ENCODE measurements at regions not wholly inside any gene's neighbourhood (a gene's known extent, or its start where the extent isn't known, plus 50 kb on each side); places are given as distances from the start of the nearest gene placed in this dataset.

GRCh38 chr12:93318720-93319522, 58.8 kb upstream of the NUDT4 start:
- Histone ChIP-seq H3K79me2 (ENCODE audit: control insufficient read depth, low read length) (no peaks in the 10 kb centered on the region), H3K36me3 (ENCODE audit: control insufficient read depth, low read length) (no peaks in the 10 kb centered on the region), H3K9me2 (replicated peaks; ENCODE audit: control insufficient read depth, low read length) (no peaks in the 10 kb centered on the region), H3F3A (ENCODE audit: control insufficient read depth, insufficient read depth) (no peaks in the 10 kb centered on the region), H3K27me3 (ENCODE audit: control insufficient read depth, low read length) (0 out of 2 replicates have a peak, but pooled peaks cover 2% of the 10 kb centered on the region), H4K20me1 (ENCODE audit: control insufficient read depth, insufficient read depth, low read depth, low read length) (no peaks in the 10 kb centered on the region), H3K9me3 (ENCODE audit: control insufficient read depth, insufficient read depth, low read length) (no peaks in the 10 kb centered on the region), H3K4me2 (ENCODE audit: low read length) (no peak overlapping the region), H3K4me3 (ENCODE audit: low read length) (no peak overlapping the region), H3K27ac (ENCODE audit: low read depth, low read length) (no peak overlapping the region), H3K4me1 (ENCODE audit: control insufficient read depth, low read length) (no peaks in the 10 kb centered on the region)
- TF ChIP-seq CTCF (IDR thresholded peaks at IDR 0.05; ENCODE audit: low read depth, low read length, poor library complexity, severe bottlenecking), result no peak
- TF ChIP-seq EZH2phosphoT487 (IDR thresholded peaks at IDR 0.05; ENCODE audit: borderline replicate concordance, low read length), result no peak

- no peak overlapping the region for H3K4me3 ChIP-seq (ENCODE audit: low read length)
- no peaks in the 10 kb centered on the region for H3K9me2 ChIP-seq (replicated peaks; ENCODE audit: control insufficient read depth, low read length)
- no peaks in the 10 kb centered on the region for H4K20me1 ChIP-seq (ENCODE audit: control insufficient read depth, insufficient read depth, low read depth, low read length)
- no peak overlapping the region for H3K4me2 ChIP-seq (ENCODE audit: low read length)
- no peak for TF ChIP-seq CTCF (IDR thresholded peaks at IDR 0.05; ENCODE audit: low read depth, low read length, poor library complexity, severe bottlenecking)
- no peak for TF ChIP-seq EZH2phosphoT487 (IDR thresholded peaks at IDR 0.05; ENCODE audit: borderline replicate concordance, low read length)
- no peaks in the 10 kb centered on the region for H3K9me3 ChIP-seq (ENCODE audit: control insufficient read depth, insufficient read depth, low read length)
- H3F3A ChIP-seq (ENCODE audit: control insufficient read depth, insufficient read depth), result no peaks in the 10 kb centered on the region
- H3K4me1 ChIP-seq (ENCODE audit: control insufficient read depth, low read length), result no peaks in the 10 kb centered on the region
- H3K79me2 ChIP-seq (ENCODE audit: control insufficient read depth, low read length), result no peaks in the 10 kb centered on the region
- H3K27me3 ChIP-seq (ENCODE audit: control insufficient read depth, low read length), result 0 out of 2 replicates have a peak, but pooled peaks cover 2% of the 10 kb centered on the region
- H3K36me3 ChIP-seq (ENCODE audit: control insufficient read depth, low read length), result no peaks in the 10 kb centered on the region
- no peak overlapping the region for H3K27ac ChIP-seq (ENCODE audit: low read depth, low read length)
Observed at GRCh38 chr12:93319523-93320050, 58.1 kb upstream of the NUDT4 start.

GRCh38 chr12:93322784-93323183, 54.9 kb upstream of the NUDT4 start:
- H3K4me3 ChIP-seq (ENCODE audit: low read length), result no peak overlapping the region
- no peaks in the 10 kb centered on the region for H3K36me3 ChIP-seq (ENCODE audit: control insufficient read depth, low read length)
- H3K9me2 ChIP-seq (replicated peaks; ENCODE audit: control insufficient read depth, low read length), result no peaks in the 10 kb centered on the region
- no peak for TF ChIP-seq EZH2phosphoT487 (IDR thresholded peaks at IDR 0.05; ENCODE audit: borderline replicate concordance, low read length)
- TF ChIP-seq CTCF (IDR thresholded peaks at IDR 0.05; ENCODE audit: low read depth, low read length, poor library complexity, severe bottlenecking), result no peak
- no peak overlapping the region for H3K4me2 ChIP-seq (ENCODE audit: low read length)
- H4K20me1 ChIP-seq (ENCODE audit: control insufficient read depth, insufficient read depth, low read depth, low read length), result no peaks in the 10 kb centered on the region
- no peaks in the 10 kb centered on the region for H3K9me3 ChIP-seq (ENCODE audit: control insufficient read depth, insufficient read depth, low read length)
- H3K4me1 ChIP-seq (ENCODE audit: control insufficient read depth, low read length), result no peaks in the 10 kb centered on the region
- no peaks in the 10 kb centered on the region for H3K79me2 ChIP-seq (ENCODE audit: control insufficient read depth, low read length)
- no peaks in the 10 kb centered on the region for H3F3A ChIP-seq (ENCODE audit: control insufficient read depth, insufficient read depth)
- no peak overlapping the region for H3K27ac ChIP-seq (ENCODE audit: low read depth, low read length)
- 0 out of 2 replicates have a peak, but pooled peaks cover 2% of the 10 kb centered on the region for H3K27me3 ChIP-seq (ENCODE audit: control insufficient read depth, low read length)

Measured in DOHH2 (cell line).